Stomach smooth muscle (tissue), 2 donors: ENCODE measurements at regions not wholly inside any gene's neighbourhood (a gene's known extent, or its start where the extent isn't known, plus 50 kb on each side); places are given as distances from the start of the nearest gene placed in this dataset.

Experiments
- H3K27ac ChIP-seq: one replicate; pipeline ENCODE4 v1.7.0; 2013; ENCODE audit warnings: mild to moderate bottlenecking, low read length, inconsistent platforms
- H3K27me3 ChIP-seq, 2 donors: one replicate each; pipeline ENCODE4 v1.7.0; 2013; ENCODE audit warnings: low read length in 2 of 2; ENCODE audit not compliant: insufficient read depth in 2 of 2, control insufficient read depth in 1 of 2
- H3K36me3 ChIP-seq, 2 donors: one replicate each; pipeline ENCODE4 v1.7.0; 2013; ENCODE audit warnings: low read length in 2 of 2; ENCODE audit not compliant: control insufficient read depth in 2 of 2, insufficient read depth in 2 of 2
- H3K4me1 ChIP-seq: one replicate; pipeline ENCODE4 v1.7.0; 2013; ENCODE audit warnings: low read length; ENCODE audit not compliant: control insufficient read depth, insufficient read depth
- H3K4me3 ChIP-seq, 2 donors: one replicate each; pipeline ENCODE4 v1.7.0; 2013; ENCODE audit warnings: low read length in 2 of 2
- H3K9ac ChIP-seq, 2 donors: one replicate each; pipeline ENCODE4 v1.7.0; 2013; ENCODE audit warnings: low read length in 2 of 2, mild to moderate bottlenecking in 1 of 2
- H3K9me3 ChIP-seq, 2 donors: one replicate each; pipeline ENCODE4 v1.7.0; 2013; ENCODE audit warnings: low read length in 2 of 2; ENCODE audit not compliant: control insufficient read depth in 2 of 2
- donor health status: healthy.
- donor health status: Pancreatic carcinoma.

DNA sequence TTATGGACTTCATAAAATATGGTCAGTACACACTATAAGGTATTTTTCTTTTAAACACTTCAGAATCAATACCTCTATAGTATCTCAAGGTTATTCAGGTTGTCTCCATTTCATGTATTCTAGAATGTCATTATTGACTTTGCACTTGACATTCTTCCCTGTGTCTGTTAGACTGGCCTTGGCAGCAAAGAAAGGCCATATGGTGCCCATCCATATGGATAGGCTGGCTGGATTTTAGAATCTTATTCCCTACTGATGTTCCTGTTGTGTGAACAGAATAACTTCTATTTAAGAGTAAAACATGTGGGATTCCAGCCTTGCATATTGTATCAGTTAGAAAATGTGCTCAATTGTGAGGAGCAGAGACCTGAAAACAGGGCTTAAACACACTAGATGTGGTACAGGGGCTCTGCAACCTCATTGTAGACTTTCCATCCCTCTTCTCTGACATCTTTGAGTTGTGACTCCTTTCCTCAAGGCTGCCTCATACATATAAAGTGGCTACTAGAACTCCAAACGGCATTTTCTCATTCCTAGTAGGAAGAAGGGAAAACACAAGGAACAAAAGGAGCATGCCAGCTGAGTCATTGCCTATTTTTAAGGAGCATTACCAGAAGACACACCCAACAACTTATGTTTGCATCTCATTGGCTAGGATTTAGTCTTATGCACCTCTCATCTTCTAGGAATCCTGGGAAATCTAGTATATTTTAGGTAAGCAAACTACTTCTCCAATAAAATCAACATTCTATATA lies 221.2 kb upstream of the TMPO start:
- Histone ChIP-seq H3K4me1 (no peaks in the 10 kb centered on the region), H3K27ac (no peak overlapping the region)

GRCh38 chr12:98295681-98296080 lies 219.7 kb upstream of the TMPO start:
- Histone ChIP-seq H3K36me3 (no peaks in the 10 kb centered on the region), H3K27me3 (no peaks in the 10 kb centered on the region), H3K4me3 (no peak overlapping the region), H3K9me3 (no peaks in the 10 kb centered on the region), H3K4me1 (no peaks in the 10 kb centered on the region), H3K9ac (no peak overlapping the region), H3K27ac (no peak overlapping the region)

More for the DNA sequence above, 221.2 kb upstream of the TMPO start:
- H3K36me3 ChIP-seq, result no peaks in the 10 kb centered on the region
- H3K27me3 ChIP-seq, result no peaks in the 10 kb centered on the region
- no peak overlapping the region for H3K9ac ChIP-seq
- H3K4me3 ChIP-seq, result no peak overlapping the region
- H3K9me3 ChIP-seq, result no peaks in the 10 kb centered on the region

DNA sequence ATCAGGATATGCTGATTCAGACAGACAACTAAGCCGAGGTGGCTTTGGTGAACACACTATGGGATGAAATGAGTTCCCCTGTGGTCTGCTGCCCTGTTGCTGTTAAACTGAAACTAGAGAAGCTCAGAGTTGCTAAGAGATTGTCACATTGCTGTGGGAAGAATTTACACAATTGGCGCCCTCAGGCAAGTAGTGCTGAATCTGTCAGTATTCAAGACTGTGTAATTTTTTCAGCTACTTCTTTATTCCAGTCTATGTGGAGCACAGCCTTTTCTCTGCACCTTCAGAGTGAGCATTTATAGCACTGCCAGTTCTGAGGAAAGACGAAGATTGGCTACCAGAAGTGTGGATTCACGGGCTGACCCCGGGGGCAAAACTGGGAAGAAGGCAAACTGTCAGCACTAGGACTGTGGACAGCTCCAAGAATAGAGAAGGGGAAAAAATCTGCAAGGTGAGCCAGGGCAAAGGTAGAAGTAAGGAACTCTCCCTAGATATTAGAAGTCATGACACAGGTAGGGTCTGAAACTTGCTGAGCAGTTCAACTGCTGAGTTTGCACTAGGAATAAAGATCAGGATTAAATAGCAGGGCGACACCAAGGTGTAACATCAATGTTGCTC lies 218.8 kb upstream of the TMPO start:
- Histone ChIP-seq H3K36me3 (no peaks in the 10 kb centered on the region), H3K4me3 (no peak overlapping the region), H3K27ac (no peak overlapping the region), H3K9me3 (no peaks in the 10 kb centered on the region), H3K9ac (no peak overlapping the region), H3K27me3 (no peaks in the 10 kb centered on the region), H3K4me1 (no peaks in the 10 kb centered on the region)

DNA sequence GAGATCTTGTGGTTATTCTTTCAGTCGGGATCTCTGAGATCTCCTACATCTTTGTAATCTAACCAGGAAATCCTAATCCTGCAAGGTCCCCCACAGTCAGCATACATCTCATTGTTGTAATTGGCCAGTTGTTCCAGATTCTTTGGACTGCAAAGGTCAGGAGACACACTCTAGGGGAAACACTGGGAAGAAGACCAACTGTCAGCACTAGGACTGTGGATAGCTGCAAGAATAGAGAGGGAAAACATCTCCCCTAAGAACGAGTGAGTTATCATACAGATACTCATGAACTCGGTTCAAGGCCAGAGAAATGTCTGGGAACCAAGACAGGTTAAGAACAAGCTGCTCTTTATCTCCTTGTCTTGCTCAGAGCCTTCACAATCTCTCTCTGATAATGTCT lies 217.9 kb upstream of the TMPO start:
- H3K36me3 ChIP-seq, result no peaks in the 10 kb centered on the region
- H3K9ac ChIP-seq, result no peak overlapping the region
- no peaks in the 10 kb centered on the region for H3K4me1 ChIP-seq
- no peaks in the 10 kb centered on the region for H3K27me3 ChIP-seq
- no peaks in the 10 kb centered on the region for H3K9me3 ChIP-seq
- no peak overlapping the region for H3K27ac ChIP-seq
- H3K4me3 ChIP-seq, result no peak overlapping the region

GRCh38 chr12:98308141-98308540 lies 207.2 kb upstream of the TMPO start:
- Histone ChIP-seq H3K27ac (no peak overlapping the region), H3K27me3 (no peaks in the 10 kb centered on the region), H3K4me3 (no peak overlapping the region), H3K4me1 (no peaks in the 10 kb centered on the region), H3K9me3 (peaks cover 0 to 3% of the 10 kb centered on the region in 2 donors), H3K9ac (no peak overlapping the region), H3K36me3 (no peaks in the 10 kb centered on the region)

- Histone ChIP-seq H3K4me3 (no peak overlapping the region), H3K4me1 (no peaks in the 10 kb centered on the region), H3K36me3 (no peaks in the 10 kb centered on the region), H3K27me3 (no peaks in the 10 kb centered on the region), H3K27ac (no peak overlapping the region), H3K9ac (no peak overlapping the region), H3K9me3 (no peaks in the 10 kb centered on the region)
These were observed 197.2 kb upstream of the TMPO start for GRCh38 chr12:98317939-98318899.

DNA sequence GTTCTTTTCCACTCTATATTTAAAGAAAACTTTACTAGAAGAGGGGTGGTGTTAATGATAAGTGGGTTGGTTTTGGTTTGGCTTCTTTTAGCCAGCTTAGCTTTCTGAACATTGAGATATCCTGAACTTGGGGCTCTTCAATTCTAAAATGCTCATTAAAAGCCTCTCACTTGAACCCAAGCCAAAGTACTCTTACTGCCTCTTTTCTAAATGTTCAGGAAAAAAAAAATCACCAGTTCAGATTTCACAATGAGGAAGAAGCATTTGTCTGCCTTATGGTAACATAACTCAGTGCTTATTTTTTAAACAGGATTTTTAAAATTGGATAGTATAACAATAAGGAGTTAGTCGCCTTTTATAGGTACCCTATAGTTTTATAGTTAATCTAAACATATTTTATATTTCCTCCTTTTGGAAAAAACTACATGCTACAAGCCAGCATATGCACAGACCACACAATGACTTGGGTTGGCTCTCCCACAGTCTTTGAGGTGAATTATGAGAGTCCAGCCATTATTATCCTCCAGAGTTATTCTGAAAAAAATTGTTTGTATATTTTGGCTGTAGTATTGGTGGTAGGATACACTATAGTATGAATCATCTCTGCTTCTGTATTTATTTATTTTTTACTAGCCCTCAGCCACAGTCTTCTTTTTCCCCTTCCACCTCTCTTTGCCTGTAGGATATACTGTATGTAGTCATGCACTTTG lies 195.5 kb upstream of the TMPO start:
- H3K4me3 ChIP-seq, result no peak overlapping the region
- no peak overlapping the region for H3K9ac ChIP-seq
- no peaks in the 10 kb centered on the region for H3K27me3 ChIP-seq
- H3K36me3 ChIP-seq, result no peaks in the 10 kb centered on the region
- H3K4me1 ChIP-seq, result no peaks in the 10 kb centered on the region
- no peak overlapping the region for H3K27ac ChIP-seq
- no peaks in the 10 kb centered on the region for H3K9me3 ChIP-seq

DNA sequence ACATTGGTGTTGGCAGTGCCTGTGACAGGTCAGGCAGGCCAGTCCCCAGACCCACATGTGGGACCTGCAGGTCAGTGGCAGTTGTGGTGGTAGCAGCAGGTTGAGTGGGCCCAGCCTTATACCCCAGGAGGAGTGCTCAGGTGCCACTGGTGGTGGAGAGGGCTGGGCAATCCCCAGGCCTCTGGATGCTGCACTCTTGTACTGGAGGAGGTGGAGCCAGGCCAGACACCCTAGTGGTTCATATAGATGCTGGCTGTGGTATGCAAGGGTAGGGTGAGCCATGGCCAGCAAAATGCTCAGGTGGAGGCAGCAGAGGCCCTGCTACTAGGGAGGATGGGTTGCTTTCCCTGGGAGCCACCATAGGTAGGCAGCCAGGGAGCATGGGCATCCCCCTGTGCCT lies 190.4 kb upstream of the TMPO start:
- Histone ChIP-seq H3K36me3 (no peaks in the 10 kb centered on the region), H3K9ac (no peak overlapping the region), H3K9me3 (no peaks in the 10 kb centered on the region), H3K27ac (no peak overlapping the region), H3K4me3 (no peak overlapping the region), H3K27me3 (no peaks in the 10 kb centered on the region), H3K4me1 (no peaks in the 10 kb centered on the region)

- Histone ChIP-seq H3K4me3 (no peak overlapping the region), H3K36me3 (no peaks in the 10 kb centered on the region), H3K9ac (no peak overlapping the region), H3K27ac (no peak overlapping the region), H3K9me3 (no peaks in the 10 kb centered on the region), H3K4me1 (no peaks in the 10 kb centered on the region), H3K27me3 (no peaks in the 10 kb centered on the region)
These were observed 186.9 kb upstream of the TMPO start for GRCh38 chr12:98328467-98328866.

DNA sequence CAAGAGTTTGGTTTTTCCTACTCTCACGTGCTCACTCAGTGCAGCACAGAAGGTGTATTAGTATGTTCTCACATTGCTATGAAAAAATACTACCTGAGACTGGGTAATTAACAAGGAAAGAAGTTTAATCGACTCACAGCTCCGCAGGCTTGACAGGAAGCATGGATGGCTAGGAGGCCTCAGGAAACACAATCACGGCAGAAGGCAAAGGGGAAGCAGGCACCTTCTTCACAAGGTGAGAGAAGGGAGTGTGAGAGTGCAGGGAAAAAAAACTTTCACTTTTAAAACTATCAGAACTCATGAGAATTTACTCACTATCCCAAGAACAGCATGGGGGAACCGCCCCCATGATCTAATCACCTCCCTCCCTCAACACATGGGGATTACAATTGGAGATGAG lies 185.8 kb upstream of the TMPO start:
- Histone ChIP-seq H3K36me3 (no peaks in the 10 kb centered on the region), H3K27me3 (no peaks in the 10 kb centered on the region), H3K27ac (no peak overlapping the region), H3K4me3 (no peak overlapping the region), H3K9ac (no peak overlapping the region), H3K9me3 (no peaks in the 10 kb centered on the region), H3K4me1 (no peaks in the 10 kb centered on the region)
